Epidermal melanocyte (primary cell): ENCODE measurements at regions not wholly inside any gene's neighbourhood (a gene's known extent, or its start where the extent isn't known, plus 50 kb on each side); places are given as distances from the start of the nearest gene placed in this dataset.
A peak's percentile ranks its signal among the peaks of the same experiment; 100 is the strongest.
"Not testable (repeated sequence)": the region's sequence is repeated elsewhere in the genome, so short reads cannot be mapped to it uniquely, and the experiment has no call there.

ENCODE experiments used
- DNase-seq: peaks from one replicate; pipeline ENCODE4 v3.0.0; 2011; ENCODE audit warnings: low spot score; ENCODE audit not compliant: insufficient read length

- no peak for DNase-seq
Measured at GRCh38 chr13:34351134-34351533, 533.2 kb downstream of the RFC3 start.

- DNase-seq: no peak
Measured at GRCh38 chr13:34352958-34353357, 535.0 kb downstream of the RFC3 start.

- no peak for DNase-seq
Measured at GRCh38 chr13:34356686-34357434, 538.9 kb downstream of the RFC3 start.

- DNase-seq: no peak
Measured at GRCh38 chr13:34357435-34358232, 539.7 kb downstream of the RFC3 start.

- DNase-seq: no peak
Measured at GRCh38 chr13:34358811-34359513, 541.0 kb downstream of the RFC3 start.

- DNase-seq: no peak
Measured at GRCh38 chr13:34360702-34361101, 542.8 kb downstream of the RFC3 start.

GRCh38 chr13:34361560-34361959, 543.6 kb downstream of the RFC3 start:
- peak; percentile 48 for DNase-seq

- no peak for DNase-seq
Measured at GRCh38 chr13:34363266-34363665, 545.3 kb downstream of the RFC3 start.

- DNase-seq: no peak
Measured at GRCh38 chr13:34364633-34365032, 546.7 kb downstream of the RFC3 start.

GRCh38 chr13:34369931-34370330, 552.0 kb downstream of the RFC3 start:
- DNase-seq: no peak

- DNase-seq: no peak
Measured at GRCh38 chr13:34371108-34371507, 553.2 kb downstream of the RFC3 start.

GRCh38 chr13:34371645-34372395, 553.9 kb downstream of the RFC3 start:
- DNase-seq: no peak

- no peak for DNase-seq
Measured at GRCh38 chr13:34372581-34372980, 554.6 kb downstream of the RFC3 start.

- no peak for DNase-seq
Measured at GRCh38 chr13:34376483-34376882, 558.5 kb downstream of the RFC3 start.

- no peak for DNase-seq
Measured at GRCh38 chr13:34381228-34381627, 560.8 kb upstream of the NBEA start.

- DNase-seq: no peak
Measured at GRCh38 chr13:34383728-34384127, 558.3 kb upstream of the NBEA start.

GRCh38 chr13:34386229-34386628, 555.8 kb upstream of the NBEA start:
- not testable (repeated sequence) for DNase-seq

- DNase-seq: no peak
Measured at GRCh38 chr13:34391076-34391475, 551.0 kb upstream of the NBEA start.

- DNase-seq: no peak
Measured at GRCh38 chr13:34401696-34402095, 540.4 kb upstream of the NBEA start.

- DNase-seq: no peak
Measured at GRCh38 chr13:34405410-34406181, 536.5 kb upstream of the NBEA start.

- no peak for DNase-seq
Measured at GRCh38 chr13:34408640-34409039, 533.4 kb upstream of the NBEA start.
